DND-41 (cell line): ENCODE measurements at regions not wholly inside any gene's neighbourhood (a gene's known extent, or its start where the extent isn't known, plus 50 kb on each side); places are given as distances from the start of the nearest gene placed in this dataset.

Experiments
- CTCF ChIP-seq: IDR thresholded peaks from 2 replicates; pipeline ENCODE4 v1.5.1; 2012; ENCODE audit warnings: borderline replicate concordance, low read length, moderate library complexity, mild to moderate bottlenecking; ENCODE audit not compliant: poor library complexity, severe bottlenecking; ENCODE audit errors: extremely low read depth
- EZH2 ChIP-seq: IDR thresholded peaks from 3 replicates; pipeline ENCODE4 v1.6.1; 2012; ENCODE audit warnings: borderline replicate concordance, low read depth, mild to moderate bottlenecking, moderate library complexity, low read length, inconsistent platforms; ENCODE audit not compliant: severe bottlenecking

GRCh38 chr11:79498667-79499066 is 57.8 kb upstream of the TENM4 start:
- TF ChIP-seq CTCF: no peak
- TF ChIP-seq EZH2: no peak
